Liver (tissue), 8 donors: ENCODE measurements at regions not wholly inside any gene's neighbourhood (a gene's known extent, or its start where the extent isn't known, plus 50 kb on each side); places are given as distances from the start of the nearest gene placed in this dataset.

Experiments used
- DNase-seq: peaks from one replicate; pipeline ENCODE4 v3.0.0-alpha.2; 2017; ENCODE audit warnings: low spot score
- H3K27ac ChIP-seq, 2 donors: one replicate each; pipeline ENCODE4 v1.7.0; 2013; ENCODE audit warnings: inconsistent platforms in 2 of 2, low read length in 2 of 2, control low read depth in 1 of 2, low read depth in 1 of 2, mild to moderate bottlenecking in 1 of 2
- H3K27me3 ChIP-seq, 4 donors: one replicate each; pipeline versions ENCODE4 v1.6.1 to v1.7.0; 2013; ENCODE audit warnings: low read length in 3 of 4, inconsistent platforms in 1 of 4, mild to moderate bottlenecking in 1 of 4, moderate library complexity in 1 of 4; ENCODE audit not compliant: control insufficient read depth in 4 of 4, insufficient read depth in 4 of 4
- H3K36me3 ChIP-seq, 4 donors: one replicate each; pipeline versions ENCODE4 v1.6.1 to v1.7.0; 2013; ENCODE audit warnings: low read length in 3 of 4, mild to moderate bottlenecking in 3 of 4, low read depth in 1 of 4, moderate library complexity in 1 of 4; ENCODE audit not compliant: control insufficient read depth in 4 of 4, insufficient read depth in 3 of 4
- H3K4me1 ChIP-seq, 4 donors: one replicate each; pipeline versions ENCODE4 v1.6.1 to v1.7.0; 2013; ENCODE audit warnings: low read length in 3 of 4, mild to moderate bottlenecking in 3 of 4, moderate library complexity in 1 of 4; ENCODE audit not compliant: control insufficient read depth in 4 of 4, insufficient read depth in 4 of 4
- H3K4me3 ChIP-seq, 3 donors: one replicate each; pipeline versions ENCODE4 v1.6.1 to v1.7.0; 2013; ENCODE audit warnings: low read length in 3 of 3, control low read depth in 1 of 3, low read depth in 1 of 3, mild to moderate bottlenecking in 1 of 3
- H3K9ac ChIP-seq, 2 donors: one replicate each; pipeline ENCODE4 v1.7.0; 2013; ENCODE audit warnings: low read length in 2 of 2, mild to moderate bottlenecking in 2 of 2, moderate library complexity in 2 of 2, control low read depth in 1 of 2, low read depth in 1 of 2
- H3K9me3 ChIP-seq, 4 donors: one replicate each; pipeline versions ENCODE4 v1.6.1 to v1.7.0; 2013; ENCODE audit warnings: low read length in 3 of 4; ENCODE audit not compliant: control insufficient read depth in 4 of 4
- EGR1 ChIP-seq, 2 donors: IDR thresholded peaks; 2 replicates each; pipeline ENCODE4 v1.6.1; 2016 to 2018; ENCODE audit warnings: antibody characterized with exemption in 2 of 2, low read depth in 2 of 2
- FOXA1 ChIP-seq: IDR thresholded peaks from 2 replicates; pipeline ENCODE4 v1.6.1; 2016; ENCODE audit warnings: antibody characterized with exemption
- FOXA2 ChIP-seq: IDR thresholded peaks from 2 replicates; pipeline ENCODE4 v1.6.1; 2016; ENCODE audit warnings: antibody characterized with exemption
- GABPA ChIP-seq, 2 donors: IDR thresholded peaks in 1 of 2; conservative IDR thresholded peaks in 1 of 2; 2 replicates each; pipeline ENCODE4 v1.6.1; 2016; ENCODE audit warnings: antibody characterized with exemption in 2 of 2, mild to moderate bottlenecking in 1 of 2, moderate library complexity in 1 of 2
- HNF4A ChIP-seq, 2 donors: conservative IDR thresholded peaks; 2 replicates each; pipeline ENCODE4 v1.6.1; 2016; ENCODE audit warnings: antibody characterized with exemption in 2 of 2, mild to moderate bottlenecking in 2 of 2
- HNF4G ChIP-seq: IDR thresholded peaks from 2 replicates; pipeline ENCODE4 v1.6.1; 2016; ENCODE audit warnings: antibody characterized with exemption
- JUND ChIP-seq, 2 donors: IDR thresholded peaks; 2 replicates each; pipeline ENCODE4 v1.6.1; 2016; ENCODE audit warnings: antibody characterized with exemption in 2 of 2
- NR2F2 ChIP-seq: IDR thresholded peaks from 2 replicates; pipeline ENCODE4 v1.6.1; 2016; ENCODE audit warnings: antibody characterized with exemption
- RAD21 ChIP-seq, 2 donors: IDR thresholded peaks; 2 replicates each; pipeline ENCODE4 v1.6.1; 2016; ENCODE audit warnings: antibody characterized with exemption in 2 of 2, mild to moderate bottlenecking in 2 of 2
- RXRA ChIP-seq, 2 donors: IDR thresholded peaks; 2 replicates each; pipeline ENCODE4 v1.6.1; 2017 to 2018; ENCODE audit warnings: antibody characterized with exemption in 2 of 2, mild to moderate bottlenecking in 1 of 2
- SP1 ChIP-seq: IDR thresholded peaks from 2 replicates; pipeline ENCODE4 v1.6.1; 2018; ENCODE audit warnings: antibody characterized with exemption, mild to moderate bottlenecking
- TAF1 ChIP-seq: conservative IDR thresholded peaks from 2 replicates; pipeline ENCODE4 v1.6.1; 2016; ENCODE audit warnings: antibody characterized with exemption, mild to moderate bottlenecking
- YY1 ChIP-seq: IDR thresholded peaks from 2 replicates; pipeline ENCODE4 v1.6.1; 2016; ENCODE audit warnings: antibody characterized with exemption, mild to moderate bottlenecking
- WGBS: extraction: QIAGEN DNeasy Blood & Tissue Kit; methylation state at CpG from one replicate; pipeline ENCODE4 v1.1.7; 2013; 5-methylcytosine and 5-hydroxymethylcytosine counted together
- TF ChIP-seq, protein P1 (sequence below): fragments of 150-350 bp; IDR thresholded peaks from 2 replicates; pipeline ENCODE4 v1.5.1; 2017; ENCODE audit warnings: improper control_type of control experiment, low read depth, low read length; ENCODE audit not compliant: missing input control
- TF ChIP-seq, protein P2 (sequence below): IDR thresholded peaks from 2 replicates; pipeline ENCODE4 v1.6.1; 2016; ENCODE audit warnings: antibody characterized with exemption
- TF ChIP-seq, protein P3 (sequence below): IDR thresholded peaks from 2 replicates; pipeline ENCODE4 v1.6.1; 2016; ENCODE audit warnings: antibody characterized with exemption
- TF ChIP-seq, protein P4 (sequence below): IDR thresholded peaks from 2 replicates; pipeline ENCODE4 v1.6.1; 2016; ENCODE audit warnings: antibody characterized with exemption, mild to moderate bottlenecking
- TF ChIP-seq, protein P5 (sequence below): IDR thresholded peaks from 2 replicates; pipeline ENCODE4 v1.6.1; 2016; ENCODE audit warnings: antibody characterized with exemption
- donor health status: healthy.
- donor health status: healthy.
- donor health status: healthy.
- donor health status: healthy.
- donor health status: healthy.

DNA sequence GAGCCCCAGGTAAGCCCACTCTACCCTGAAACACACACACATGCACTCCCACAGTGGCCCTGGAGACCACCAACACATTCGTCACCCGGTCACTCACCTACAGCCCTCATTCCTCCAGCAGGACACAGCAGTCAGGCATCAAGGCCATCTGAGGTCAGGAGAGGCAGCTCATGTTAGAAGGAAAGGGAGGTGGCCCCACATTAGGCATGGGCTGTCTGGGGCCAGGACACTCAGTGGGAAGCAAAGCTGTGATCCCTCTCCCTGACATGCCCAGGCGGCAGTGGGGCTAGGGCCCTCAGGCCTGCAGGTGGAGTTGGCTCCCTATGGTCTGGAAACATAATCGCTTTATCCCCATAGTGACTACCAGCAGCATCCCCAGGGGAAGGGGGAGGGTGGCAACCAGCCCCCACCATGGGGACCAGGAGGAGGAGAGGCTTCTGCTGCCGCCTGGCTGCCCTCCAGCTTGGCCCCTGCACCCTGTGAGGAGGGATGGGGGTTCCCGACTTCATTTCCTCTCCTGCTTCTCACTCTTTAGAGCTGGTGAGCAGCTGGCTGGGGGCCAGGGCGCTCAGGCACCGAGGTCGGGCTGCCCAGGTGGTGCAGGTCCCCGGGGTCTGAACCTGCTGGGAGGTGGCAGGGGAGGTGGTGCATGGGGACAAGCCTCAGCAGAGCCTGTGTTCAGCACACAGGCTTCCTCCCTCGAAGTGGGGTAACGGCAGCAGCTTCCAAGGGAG lies 76.6 kb upstream of the CST7 start (continued):
- TF ChIP-seq, protein P1, sequence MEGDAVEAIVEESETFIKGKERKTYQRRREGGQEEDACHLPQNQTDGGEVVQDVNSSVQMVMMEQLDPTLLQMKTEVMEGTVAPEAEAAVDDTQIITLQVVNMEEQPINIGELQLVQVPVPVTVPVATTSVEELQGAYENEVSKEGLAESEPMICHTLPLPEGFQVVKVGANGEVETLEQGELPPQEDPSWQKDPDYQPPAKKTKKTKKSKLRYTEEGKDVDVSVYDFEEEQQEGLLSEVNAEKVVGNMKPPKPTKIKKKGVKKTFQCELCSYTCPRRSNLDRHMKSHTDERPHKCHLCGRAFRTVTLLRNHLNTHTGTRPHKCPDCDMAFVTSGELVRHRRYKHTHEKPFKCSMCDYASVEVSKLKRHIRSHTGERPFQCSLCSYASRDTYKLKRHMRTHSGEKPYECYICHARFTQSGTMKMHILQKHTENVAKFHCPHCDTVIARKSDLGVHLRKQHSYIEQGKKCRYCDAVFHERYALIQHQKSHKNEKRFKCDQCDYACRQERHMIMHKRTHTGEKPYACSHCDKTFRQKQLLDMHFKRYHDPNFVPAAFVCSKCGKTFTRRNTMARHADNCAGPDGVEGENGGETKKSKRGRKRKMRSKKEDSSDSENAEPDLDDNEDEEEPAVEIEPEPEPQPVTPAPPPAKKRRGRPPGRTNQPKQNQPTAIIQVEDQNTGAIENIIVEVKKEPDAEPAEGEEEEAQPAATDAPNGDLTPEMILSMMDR, result no peak
- no peak for TF ChIP-seq FOXA2

DNA sequence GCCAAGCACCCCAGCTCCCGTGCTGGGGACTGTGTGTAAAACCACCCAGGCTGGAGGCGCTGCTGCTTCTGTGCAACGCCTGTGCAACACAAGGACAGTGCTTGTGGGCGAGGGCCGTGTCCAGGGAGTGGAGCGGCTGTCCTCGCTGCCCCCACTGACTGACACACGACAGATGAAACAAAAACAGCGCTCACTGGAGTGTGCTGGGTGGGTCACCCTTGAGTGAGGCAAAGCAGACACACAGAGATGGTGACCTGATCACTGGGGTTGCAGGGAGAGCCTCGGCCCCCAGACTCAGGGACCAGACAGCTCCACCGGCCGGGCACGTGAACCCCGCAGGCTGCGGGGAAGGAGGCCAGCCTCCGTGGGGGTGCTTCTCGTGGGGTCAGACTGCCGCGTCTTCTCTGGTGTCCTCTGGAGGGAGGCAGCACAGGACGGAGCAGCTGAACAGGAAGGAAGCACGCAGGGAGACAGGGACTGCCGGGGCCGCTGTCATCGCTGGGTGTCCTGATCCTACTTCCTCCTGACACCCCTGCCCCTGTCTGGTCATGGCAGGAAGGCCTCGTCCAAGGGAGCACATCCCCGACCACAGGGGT lies 75.9 kb upstream of the CST7 start:
- H3K27me3 ChIP-seq, result no peaks in the 10 kb centered on the region
- H3K4me1 ChIP-seq, result no peaks in the 10 kb centered on the region
- TF ChIP-seq FOXA2 (no peak), RAD21 (IDR thresholded peaks at IDR 0.05) (no peak), FOXA1 (no peak), TAF1 (no peak), YY1 (no peak), GABPA (IDR thresholded peaks at IDR 0.05 in 1 of 2, conservative IDR thresholded peaks at IDR 0.05 in 1 of 2) (no peak), HNF4G (no peak), JUND (IDR thresholded peaks at IDR 0.05) (no peak), SP1 (no peak), NR2F2 (no peak), EGR1 (IDR thresholded peaks at IDR 0.05; ENCODE audit: low read depth in 2 of 2) (no peak), HNF4A (conservative IDR thresholded peaks at IDR 0.05) (no peak), RXRA (IDR thresholded peaks at IDR 0.05) (no peak)
- TF ChIP-seq, protein P1, result no peak
- TF ChIP-seq, protein P2, sequence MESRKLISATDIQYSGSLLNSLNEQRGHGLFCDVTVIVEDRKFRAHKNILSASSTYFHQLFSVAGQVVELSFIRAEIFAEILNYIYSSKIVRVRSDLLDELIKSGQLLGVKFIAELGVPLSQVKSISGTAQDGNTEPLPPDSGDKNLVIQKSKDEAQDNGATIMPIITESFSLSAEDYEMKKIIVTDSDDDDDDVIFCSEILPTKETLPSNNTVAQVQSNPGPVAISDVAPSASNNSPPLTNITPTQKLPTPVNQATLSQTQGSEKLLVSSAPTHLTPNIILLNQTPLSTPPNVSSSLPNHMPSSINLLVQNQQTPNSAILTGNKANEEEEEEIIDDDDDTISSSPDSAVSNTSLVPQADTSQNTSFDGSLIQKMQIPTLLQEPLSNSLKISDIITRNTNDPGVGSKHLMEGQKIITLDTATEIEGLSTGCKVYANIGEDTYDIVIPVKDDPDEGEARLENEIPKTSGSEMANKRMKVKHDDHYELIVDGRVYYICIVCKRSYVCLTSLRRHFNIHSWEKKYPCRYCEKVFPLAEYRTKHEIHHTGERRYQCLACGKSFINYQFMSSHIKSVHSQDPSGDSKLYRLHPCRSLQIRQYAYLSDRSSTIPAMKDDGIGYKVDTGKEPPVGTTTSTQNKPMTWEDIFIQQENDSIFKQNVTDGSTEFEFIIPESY, result no peak
- TF ChIP-seq, protein P3, sequence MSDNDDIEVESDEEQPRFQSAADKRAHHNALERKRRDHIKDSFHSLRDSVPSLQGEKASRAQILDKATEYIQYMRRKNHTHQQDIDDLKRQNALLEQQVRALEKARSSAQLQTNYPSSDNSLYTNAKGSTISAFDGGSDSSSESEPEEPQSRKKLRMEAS, result no peak
- TF ChIP-seq, protein P4, sequence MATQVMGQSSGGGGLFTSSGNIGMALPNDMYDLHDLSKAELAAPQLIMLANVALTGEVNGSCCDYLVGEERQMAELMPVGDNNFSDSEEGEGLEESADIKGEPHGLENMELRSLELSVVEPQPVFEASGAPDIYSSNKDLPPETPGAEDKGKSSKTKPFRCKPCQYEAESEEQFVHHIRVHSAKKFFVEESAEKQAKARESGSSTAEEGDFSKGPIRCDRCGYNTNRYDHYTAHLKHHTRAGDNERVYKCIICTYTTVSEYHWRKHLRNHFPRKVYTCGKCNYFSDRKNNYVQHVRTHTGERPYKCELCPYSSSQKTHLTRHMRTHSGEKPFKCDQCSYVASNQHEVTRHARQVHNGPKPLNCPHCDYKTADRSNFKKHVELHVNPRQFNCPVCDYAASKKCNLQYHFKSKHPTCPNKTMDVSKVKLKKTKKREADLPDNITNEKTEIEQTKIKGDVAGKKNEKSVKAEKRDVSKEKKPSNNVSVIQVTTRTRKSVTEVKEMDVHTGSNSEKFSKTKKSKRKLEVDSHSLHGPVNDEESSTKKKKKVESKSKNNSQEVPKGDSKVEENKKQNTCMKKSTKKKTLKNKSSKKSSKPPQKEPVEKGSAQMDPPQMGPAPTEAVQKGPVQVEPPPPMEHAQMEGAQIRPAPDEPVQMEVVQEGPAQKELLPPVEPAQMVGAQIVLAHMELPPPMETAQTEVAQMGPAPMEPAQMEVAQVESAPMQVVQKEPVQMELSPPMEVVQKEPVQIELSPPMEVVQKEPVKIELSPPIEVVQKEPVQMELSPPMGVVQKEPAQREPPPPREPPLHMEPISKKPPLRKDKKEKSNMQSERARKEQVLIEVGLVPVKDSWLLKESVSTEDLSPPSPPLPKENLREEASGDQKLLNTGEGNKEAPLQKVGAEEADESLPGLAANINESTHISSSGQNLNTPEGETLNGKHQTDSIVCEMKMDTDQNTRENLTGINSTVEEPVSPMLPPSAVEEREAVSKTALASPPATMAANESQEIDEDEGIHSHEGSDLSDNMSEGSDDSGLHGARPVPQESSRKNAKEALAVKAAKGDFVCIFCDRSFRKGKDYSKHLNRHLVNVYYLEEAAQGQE, result no peak
- TF ChIP-seq, protein P5, sequence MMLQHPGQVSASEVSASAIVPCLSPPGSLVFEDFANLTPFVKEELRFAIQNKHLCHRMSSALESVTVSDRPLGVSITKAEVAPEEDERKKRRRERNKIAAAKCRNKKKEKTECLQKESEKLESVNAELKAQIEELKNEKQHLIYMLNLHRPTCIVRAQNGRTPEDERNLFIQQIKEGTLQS, result no peak
- no peak overlapping the region for H3K9ac ChIP-seq
- no peaks in the 10 kb centered on the region for H3K9me3 ChIP-seq
- no peaks in the 10 kb centered on the region for H3K36me3 ChIP-seq
- H3K4me3 ChIP-seq, result no peak overlapping the region
- no peak for DNase-seq
- no peak overlapping the region for H3K27ac ChIP-seq
- 72% methylated on average over 26 of the region's 26 CpGs for WGBS
